ENCODE measurements at regions not wholly inside any gene's neighbourhood (a gene's known extent, or its start where the extent isn't known, plus 50 kb on each side); places are given as distances from the start of the nearest gene placed in this dataset.
"Not testable (repeated sequence)": the region's sequence is repeated elsewhere in the genome, so short reads cannot be mapped to it uniquely, and the experiment has no call there.

DNA sequence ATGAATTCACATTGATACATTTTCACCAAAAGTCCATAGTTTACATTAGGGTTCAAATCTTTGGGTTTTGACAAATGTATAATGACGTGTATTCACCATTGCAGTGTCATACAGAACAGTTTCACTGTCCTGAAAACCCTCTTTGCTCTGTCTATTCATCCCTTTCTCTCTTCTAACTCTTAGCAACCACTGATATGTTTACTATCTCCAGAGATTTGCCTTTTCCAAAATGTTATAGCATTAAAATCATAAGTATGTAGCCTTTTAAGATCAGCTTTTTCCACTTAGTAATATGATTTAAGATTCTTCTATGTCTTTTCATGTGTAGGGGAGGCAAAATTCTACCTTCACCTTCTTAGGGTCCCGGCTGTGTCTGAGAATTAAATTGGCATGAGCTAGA is 203.8 kb downstream of the TPRG1 start:
- DNase-seq (ENCODE audit: low spot score) = no peak

GRCh38 chr3:189383630-189384029 is 211.9 kb downstream of the TPRG1 start:
- DNase-seq (ENCODE audit: low spot score) = no peak

- DNase-seq (ENCODE audit: low spot score) = not testable (repeated sequence)
Measured at GRCh38 chr3:189385880-189386279, 214.1 kb downstream of the TPRG1 start.

DNA sequence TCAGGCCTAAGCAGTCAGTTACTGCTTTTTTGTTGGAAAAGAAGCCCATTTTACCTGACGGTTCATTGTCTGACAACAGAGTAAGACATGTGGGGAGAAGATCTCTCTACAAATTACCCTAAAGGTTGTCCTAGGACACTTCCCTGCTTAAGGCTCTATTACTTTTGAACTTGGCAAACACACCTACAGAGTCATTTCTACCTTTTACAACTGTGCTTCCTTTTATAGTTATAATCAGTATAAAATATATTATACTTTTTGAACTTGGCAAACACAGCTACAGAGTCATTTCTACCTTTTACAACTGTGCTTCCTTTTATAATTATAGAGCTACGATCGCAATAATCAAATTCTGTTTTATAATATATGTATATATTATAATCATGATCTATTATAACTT is 215.0 kb downstream of the TPRG1 start:
- DNase-seq (ENCODE audit: low spot score) = no peak

GRCh38 chr3:189389346-189389745 is 217.6 kb downstream of the TPRG1 start:
- DNase-seq (ENCODE audit: low spot score) = no peak

DNA sequence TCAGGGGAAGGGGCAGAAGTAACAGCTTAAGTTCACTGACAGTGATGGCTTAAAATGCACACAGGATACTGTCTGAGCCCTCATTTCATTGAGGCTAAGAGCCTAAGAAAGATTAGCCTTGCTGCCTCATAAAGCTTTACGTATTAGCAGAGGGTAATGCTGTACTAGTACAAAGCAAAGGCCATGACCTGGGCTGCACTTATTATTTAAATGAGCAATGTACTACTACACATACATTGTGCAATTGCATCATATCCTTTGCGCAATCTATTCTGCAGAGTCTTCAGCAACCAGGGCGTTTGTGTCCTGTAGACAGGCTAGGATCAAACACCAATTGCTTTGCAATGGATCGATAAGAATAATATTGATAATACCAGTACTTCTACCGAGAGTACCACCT is 221.8 kb downstream of the TPRG1 start:
- DNase-seq (ENCODE audit: low spot score) = no peak

- no peak for DNase-seq (ENCODE audit: low spot score)
Measured at GRCh38 chr3:189394599-189395121, 222.9 kb downstream of the TPRG1 start.

GRCh38 chr3:189395825-189396224 is 224.1 kb downstream of the TPRG1 start:
- no peak for DNase-seq (ENCODE audit: low spot score)

DNA sequence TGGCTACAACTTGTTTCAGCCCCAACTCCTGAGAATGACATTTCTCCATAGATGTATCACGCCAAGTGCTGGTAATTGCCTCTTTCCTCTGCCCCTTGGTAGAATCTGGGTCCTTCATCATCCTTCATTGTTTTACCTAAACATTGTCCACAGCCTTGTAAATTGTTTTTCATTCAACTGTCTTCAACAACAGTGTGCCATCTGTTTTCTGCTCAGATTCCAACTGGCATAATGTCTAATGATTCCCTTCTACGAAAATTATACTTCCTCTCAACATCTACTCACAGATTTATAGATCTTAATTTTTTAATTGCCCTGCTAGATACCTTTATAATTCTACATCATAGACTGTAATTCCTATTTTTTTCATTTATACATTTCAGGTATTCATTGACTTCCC is 226.9 kb downstream of the TPRG1 start:
- DNase-seq (ENCODE audit: low spot score) = peak; percentile 50

GRCh38 chr3:189401196-189401595 is 229.4 kb downstream of the TPRG1 start:
- no peak for DNase-seq (ENCODE audit: low spot score)

GRCh38 chr3:189403194-189403593 is 228.0 kb upstream of the TP63 start:
- no peak for DNase-seq (ENCODE audit: low spot score)

DNA sequence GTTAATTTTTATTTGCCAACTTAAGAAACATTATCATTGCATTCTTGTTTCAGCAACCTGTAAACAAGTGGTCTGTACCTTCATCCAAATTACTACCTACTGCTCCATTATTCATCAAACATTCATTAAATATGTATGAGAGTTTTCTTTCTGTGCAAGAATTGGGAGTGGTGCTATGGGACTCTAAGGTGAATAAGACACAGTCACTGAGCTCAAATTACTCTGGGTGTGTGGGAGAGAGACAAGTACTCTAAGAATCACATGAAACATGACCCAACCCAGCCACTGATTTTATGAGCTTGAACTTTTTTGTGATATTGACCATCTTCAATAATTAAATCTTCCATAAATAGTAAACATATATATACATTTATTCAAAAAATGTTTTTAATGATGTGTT is 227.2 kb upstream of the TP63 start:
- no peak for DNase-seq (ENCODE audit: low spot score)

DNA sequence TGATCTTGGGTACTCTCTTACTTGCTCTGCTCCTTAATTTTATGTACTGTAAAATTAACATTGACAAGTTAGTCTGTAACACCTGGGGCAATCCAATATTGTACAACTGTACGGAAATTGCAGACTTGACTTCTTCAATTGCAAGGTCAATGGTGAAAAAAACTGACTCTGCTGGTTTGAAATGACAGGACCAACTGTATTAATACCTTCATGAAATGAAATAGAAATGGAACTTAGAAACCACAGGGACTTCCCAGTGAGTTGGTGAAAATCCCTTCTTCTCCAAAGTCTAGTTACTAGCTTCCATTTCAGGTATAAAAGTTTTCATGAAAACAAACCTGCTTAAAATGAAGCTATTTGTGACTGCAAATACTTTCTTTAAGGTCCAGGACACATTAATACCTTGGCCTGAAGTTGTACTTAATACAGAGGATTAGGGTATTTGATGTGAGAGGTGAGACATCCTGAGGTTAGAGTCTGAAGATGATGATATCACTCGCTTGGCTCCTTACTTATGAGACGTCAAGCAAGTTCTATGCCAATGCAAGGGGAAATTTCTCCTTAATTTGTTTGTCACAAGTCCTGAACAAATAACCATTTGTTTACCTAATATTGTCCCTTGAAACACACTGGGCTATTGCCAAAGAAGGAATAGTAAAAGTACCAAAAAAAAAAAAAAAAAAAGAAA is 226.2 kb upstream of the TP63 start:
- no peak for DNase-seq (ENCODE audit: low spot score)

- peak; percentile 5 for DNase-seq (ENCODE audit: low spot score)
Measured at GRCh38 chr3:189406148-189406547, 225.0 kb upstream of the TP63 start.

- DNase-seq (ENCODE audit: low spot score) = no peak
Measured at GRCh38 chr3:189410522-189410921, 220.7 kb upstream of the TP63 start.

DNA sequence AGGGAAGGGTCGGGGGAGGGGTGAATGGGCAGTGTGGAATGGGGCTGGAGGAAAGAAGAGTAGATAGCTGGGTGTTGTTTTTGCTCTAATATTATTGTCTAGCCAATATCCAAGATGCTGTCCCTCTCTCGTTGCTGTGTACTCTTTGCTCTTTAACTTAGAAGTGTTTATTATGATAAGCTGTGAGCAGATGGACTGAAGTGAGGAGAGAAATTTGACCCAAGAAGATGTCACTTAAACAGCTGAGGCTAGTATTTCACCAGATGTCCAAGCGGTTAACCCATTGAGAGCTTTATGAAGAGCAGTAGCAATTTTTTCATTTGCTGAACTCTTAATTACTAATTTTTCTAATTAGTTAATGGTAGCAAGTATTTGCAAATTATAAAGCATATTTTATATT is 212.2 kb upstream of the TP63 start:
- no peak for DNase-seq (ENCODE audit: low spot score)

- DNase-seq (ENCODE audit: low spot score) = no peak
Measured at GRCh38 chr3:189419683-189420082, 211.5 kb upstream of the TP63 start.

DNA sequence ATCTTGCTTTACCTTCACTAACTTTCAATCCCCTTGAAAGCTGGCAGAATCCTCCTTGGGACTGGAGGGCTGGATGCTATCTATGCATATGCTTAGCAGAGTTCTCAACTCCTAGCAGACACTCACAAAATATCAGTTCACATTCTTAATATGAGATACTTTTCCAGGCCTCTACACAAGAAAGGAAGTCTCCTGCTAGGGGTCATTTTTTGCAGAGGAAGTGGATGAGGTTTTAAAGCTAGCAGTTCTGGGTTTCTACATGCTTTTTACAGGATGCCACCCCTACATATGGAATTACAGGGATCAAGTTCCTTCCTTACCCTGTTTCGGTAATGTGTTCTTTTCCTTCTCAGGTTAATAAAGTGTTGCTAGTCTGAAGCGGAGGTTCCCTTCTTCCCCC is 206.3 kb upstream of the TP63 start:
- DNase-seq (ENCODE audit: low spot score) = no peak

GRCh38 chr3:189429019-189429418 is 202.2 kb upstream of the TP63 start:
- DNase-seq (ENCODE audit: low spot score) = no peak

DNA sequence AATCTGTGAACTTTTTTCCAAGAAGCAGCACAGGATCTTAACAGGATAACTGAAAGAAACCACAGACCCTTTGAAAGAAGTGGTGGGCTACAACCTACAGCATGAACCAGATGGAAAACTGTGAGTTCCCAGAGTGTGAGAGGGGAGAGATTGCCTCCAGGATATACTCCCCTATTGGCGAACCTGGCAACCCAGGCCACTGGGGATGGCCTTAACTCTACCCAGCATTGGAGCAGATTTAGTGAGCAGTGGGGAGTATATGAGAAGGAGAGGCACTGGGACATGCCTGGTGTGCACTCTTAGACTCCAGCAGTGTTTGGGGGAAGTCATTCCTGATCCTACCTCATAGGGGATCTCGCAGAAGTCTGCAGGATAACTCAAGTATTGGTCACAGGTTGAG is 201.0 kb upstream of the TP63 start:
- DNase-seq (ENCODE audit: low spot score) = no peak

- not testable (repeated sequence) for DNase-seq (ENCODE audit: low spot score)
Measured at GRCh38 chr3:189442257-189442656, 188.9 kb upstream of the TP63 start.

- no peak for DNase-seq (ENCODE audit: low spot score)
Measured at GRCh38 chr3:189446959-189447560, 184.1 kb upstream of the TP63 start.

DNA sequence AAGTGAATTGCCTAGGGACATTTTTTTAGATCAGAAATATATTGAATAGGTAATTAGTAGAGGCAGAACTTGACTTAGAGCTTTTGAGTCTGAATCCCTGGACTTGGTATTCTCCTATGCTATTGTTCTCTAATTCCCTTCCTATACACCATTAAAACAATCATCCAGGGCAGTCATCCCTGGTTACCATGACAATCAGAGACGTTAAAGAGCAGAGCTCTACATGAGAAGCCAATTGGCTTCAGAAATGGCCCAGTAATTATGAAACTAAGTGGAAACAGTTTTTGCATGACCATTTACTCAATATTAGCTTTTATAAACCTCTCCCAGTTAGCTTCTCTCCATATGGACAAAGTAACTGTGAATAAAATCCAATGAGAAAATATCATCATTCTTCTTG is 182.1 kb upstream of the TP63 start:
- DNase-seq (ENCODE audit: low spot score) = no peak

DNA sequence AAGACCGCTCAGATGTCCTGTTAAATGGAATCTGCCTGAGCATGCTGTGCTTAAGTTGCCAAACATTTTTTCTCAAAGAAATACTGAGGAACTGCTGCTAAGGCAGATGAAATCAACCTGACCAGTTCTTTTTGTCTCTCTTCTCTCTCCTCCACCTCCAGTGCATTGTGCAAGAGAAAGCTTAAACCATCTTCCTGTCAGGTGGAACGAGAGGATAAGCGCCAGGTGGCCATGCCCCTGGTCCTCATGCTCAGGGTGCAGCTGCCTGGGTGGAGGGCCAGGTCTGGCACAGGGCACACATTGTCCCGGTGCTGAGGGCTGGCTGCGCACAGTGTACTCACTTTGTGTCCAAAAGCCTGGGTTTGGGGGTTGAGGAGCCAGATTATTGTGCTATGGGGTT is 176.2 kb upstream of the TP63 start:
- no peak for DNase-seq (ENCODE audit: low spot score)

Data from cerebellar cortex (tissue), 1 donor.